IPS-15b (cell line): ENCODE measurements at regions not wholly inside any gene's neighbourhood (a gene's known extent, or its start where the extent isn't known, plus 50 kb on each side); places are given as distances from the start of the nearest gene placed in this dataset.
"Not testable (repeated sequence)": the region's sequence is repeated elsewhere in the genome, so short reads cannot be mapped to it uniquely, and the experiment has no call there.

ENCODE experiments used
- H3K27me3 ChIP-seq: one replicate; pipeline ENCODE4 v1.6.1; 2013; ENCODE audit warnings: low read length; ENCODE audit not compliant: control insufficient read depth, insufficient read depth
- H3K36me3 ChIP-seq: one replicate; pipeline ENCODE4 v1.6.1; 2013; ENCODE audit warnings: low read length; ENCODE audit not compliant: control insufficient read depth, insufficient read depth
- H3K4me1 ChIP-seq: one replicate; pipeline ENCODE4 v1.6.1; 2013; ENCODE audit warnings: mild to moderate bottlenecking, low read length; ENCODE audit not compliant: control insufficient read depth, insufficient read depth
- H3K4me3 ChIP-seq: one replicate; pipeline ENCODE4 v1.5.1; 2013; ENCODE audit warnings: low read depth, low read length
- H3K9ac ChIP-seq: one replicate; pipeline ENCODE4 v1.6.1; 2013; ENCODE audit warnings: low read depth, mild to moderate bottlenecking, low read length
- H3K9me3 ChIP-seq: one replicate; pipeline ENCODE4 v1.6.1; 2013; ENCODE audit warnings: mild to moderate bottlenecking, low read length; ENCODE audit not compliant: control insufficient read depth, insufficient read depth

DNA sequence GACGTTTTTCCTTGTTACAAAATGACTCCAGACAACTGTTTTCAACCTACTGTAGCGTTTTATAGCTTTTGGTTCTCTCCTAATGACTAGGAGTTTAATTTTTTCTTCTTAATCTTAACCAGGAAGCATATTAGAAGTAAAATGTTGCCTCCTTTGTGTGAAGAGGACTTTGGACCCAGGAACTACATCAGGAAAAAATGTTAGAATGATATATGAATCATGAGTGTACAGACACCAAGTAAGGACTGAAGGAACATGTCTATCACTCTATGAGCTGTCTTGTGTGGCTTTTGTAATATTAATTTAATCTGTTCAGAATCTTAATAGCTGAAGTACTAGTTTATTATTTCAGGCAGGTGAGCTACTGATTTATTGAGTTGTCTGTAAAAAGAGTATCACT lies 71.0 kb upstream of the MARCKS start:
- H3K4me3 ChIP-seq, result no peak overlapping the region
- H3K4me1 ChIP-seq, result no peaks in the 10 kb centered on the region
- no peak overlapping the region for H3K9ac ChIP-seq
- H3K9me3 ChIP-seq, result no peaks in the 10 kb centered on the region
- no peaks in the 10 kb centered on the region for H3K27me3 ChIP-seq
- no peaks in the 10 kb centered on the region for H3K36me3 ChIP-seq

DNA sequence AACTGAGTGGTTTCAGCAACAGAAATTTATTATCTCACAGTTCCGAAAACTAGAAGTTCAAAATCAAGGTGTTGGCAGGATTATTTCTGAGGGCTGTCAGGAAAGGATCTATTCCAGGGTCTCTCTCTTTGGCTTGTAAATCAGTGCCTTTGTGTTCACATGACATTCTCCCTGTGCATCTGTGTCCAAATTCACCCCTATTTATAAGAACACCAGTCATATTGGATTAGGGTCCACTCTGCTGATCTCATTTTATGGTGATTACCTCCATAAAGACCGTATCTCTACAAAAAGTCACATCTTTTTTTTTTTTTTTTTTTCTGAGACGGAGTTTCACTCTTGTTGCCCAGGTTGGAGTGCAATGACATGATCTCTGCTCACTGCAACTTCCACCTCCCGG lies 68.6 kb upstream of the MARCKS start:
- H3K36me3 ChIP-seq, result no peaks in the 10 kb centered on the region
- no peak overlapping the region for H3K9ac ChIP-seq
- H3K4me3 ChIP-seq, result no peak overlapping the region
- H3K27me3 ChIP-seq, result no peaks in the 10 kb centered on the region
- H3K9me3 ChIP-seq, result no peaks in the 10 kb centered on the region
- no peaks in the 10 kb centered on the region for H3K4me1 ChIP-seq

DNA sequence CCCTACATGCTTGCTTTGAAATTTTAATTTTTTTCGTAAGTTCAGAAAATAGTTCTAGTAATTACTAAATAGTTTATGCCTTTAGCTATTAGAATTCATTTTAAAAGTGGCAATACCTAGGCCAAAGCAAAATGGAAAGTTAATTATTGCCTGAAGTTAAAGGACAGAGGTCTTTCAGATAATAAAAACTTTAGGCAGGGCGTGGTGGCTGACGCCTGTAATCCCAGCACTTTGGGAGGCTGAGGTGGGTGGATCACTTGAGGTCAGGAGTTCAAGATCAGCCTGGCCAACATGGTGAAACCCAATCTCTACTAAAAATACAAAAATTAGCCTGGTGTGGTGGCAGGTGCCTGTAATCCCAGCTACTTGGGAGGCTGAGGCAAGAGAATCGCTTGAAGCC lies 65.9 kb upstream of the MARCKS start:
- not testable (repeated sequence) for H3K36me3 ChIP-seq, H3K4me1 ChIP-seq, H3K4me3 ChIP-seq, H3K27me3 ChIP-seq, H3K9me3 ChIP-seq, H3K9ac ChIP-seq

DNA sequence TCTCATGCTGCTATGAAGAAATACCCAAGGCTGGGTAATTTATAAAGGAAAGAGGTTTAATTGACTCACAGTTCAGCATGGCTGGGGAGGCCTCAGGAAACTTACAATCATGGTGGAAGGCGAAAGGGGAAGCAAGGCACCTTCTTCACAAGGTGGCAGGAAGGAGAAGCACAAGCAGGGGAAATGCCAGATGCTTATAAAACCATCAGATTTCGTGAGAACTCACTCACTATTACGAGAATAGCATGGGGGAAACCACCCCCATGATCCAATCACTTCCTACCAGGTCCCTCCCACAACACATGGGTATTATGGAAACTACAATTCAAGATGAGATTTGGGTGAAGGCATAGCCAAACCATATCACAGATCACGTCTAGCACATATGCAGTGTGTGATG lies 61.8 kb upstream of the MARCKS start:
- not testable (repeated sequence) for H3K4me1 ChIP-seq, H3K36me3 ChIP-seq, H3K9me3 ChIP-seq, H3K4me3 ChIP-seq, H3K27me3 ChIP-seq, H3K9ac ChIP-seq

DNA sequence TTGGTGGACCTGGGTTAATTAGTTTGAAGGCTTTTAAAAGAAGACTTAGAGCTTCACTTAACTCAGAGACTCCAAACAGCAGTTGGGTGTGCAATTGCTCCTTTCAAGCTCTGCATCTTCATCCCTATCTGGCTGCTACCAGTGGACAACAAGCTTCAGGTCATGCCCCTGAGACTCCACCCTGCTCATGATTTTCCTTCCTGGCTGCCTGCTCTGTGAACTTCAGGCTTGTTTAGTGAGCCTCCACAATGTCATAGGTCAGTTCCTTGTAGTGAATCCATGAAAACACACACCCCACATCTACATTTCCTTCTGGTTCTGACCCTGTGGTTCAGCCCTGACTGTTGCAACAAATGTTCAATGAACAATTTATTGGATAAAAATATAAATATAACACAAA lies 61.1 kb upstream of the MARCKS start:
- H3K4me1 ChIP-seq, result no peaks in the 10 kb centered on the region
- H3K4me3 ChIP-seq, result no peak overlapping the region
- no peaks in the 10 kb centered on the region for H3K9me3 ChIP-seq
- H3K36me3 ChIP-seq, result no peaks in the 10 kb centered on the region
- no peaks in the 10 kb centered on the region for H3K27me3 ChIP-seq
- no peak overlapping the region for H3K9ac ChIP-seq

DNA sequence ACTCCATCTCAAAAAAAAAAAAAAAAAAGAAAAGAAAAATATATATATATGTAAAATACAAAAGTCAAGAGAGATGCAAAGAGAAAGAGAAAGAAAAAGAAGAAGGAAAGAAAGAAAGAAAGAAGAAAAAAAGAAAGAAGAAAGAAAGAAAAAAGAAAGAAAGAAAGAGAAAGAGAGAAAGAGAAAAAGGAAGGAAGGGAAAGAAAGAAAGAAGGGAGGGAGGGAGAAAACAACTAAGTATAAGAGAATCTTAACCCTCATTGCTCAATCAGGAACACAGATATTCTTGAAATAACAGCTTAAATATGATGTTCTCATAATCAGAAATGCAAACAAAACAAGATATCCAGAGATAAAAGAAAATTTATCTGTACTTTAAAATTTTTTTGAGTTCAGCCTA lies 54.4 kb upstream of the MARCKS start:
- H3K27me3 ChIP-seq, result no peaks in the 10 kb centered on the region
- no peaks in the 10 kb centered on the region for H3K9me3 ChIP-seq
- no peaks in the 10 kb centered on the region for H3K36me3 ChIP-seq
- H3K4me3 ChIP-seq, result no peak overlapping the region
- H3K9ac ChIP-seq, result no peak overlapping the region
- H3K4me1 ChIP-seq, result no peaks in the 10 kb centered on the region

DNA sequence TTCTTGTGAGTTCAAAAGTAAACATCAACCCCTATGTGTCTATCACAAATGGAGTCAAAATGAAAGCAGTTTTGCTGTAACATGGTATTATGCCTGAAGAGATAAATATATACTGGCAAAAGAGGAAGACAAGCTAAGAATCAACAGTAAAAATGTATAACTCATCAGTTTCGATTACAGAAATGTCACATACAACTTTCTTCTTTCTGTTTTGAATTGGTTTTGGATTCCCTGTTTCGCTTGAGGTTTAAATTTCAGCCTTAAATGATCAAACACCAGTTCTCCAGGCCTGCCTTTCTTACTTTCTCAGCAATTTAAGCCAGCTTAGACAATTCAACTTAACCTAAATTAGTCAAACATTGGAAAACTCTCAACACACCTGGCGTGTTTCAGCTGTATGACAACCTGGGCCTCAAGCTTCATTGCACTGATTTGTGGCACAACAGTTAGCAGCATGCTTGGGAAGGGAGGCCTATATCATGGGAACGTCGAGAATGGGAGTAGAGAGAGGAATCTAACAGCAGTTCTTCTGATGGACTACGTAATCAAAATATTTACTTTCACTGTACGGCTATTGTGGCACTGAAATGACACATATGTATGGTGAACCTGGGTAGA lies 51.9 kb upstream of the MARCKS start:
- Histone ChIP-seq H3K27me3 (no peaks in the 10 kb centered on the region), H3K36me3 (no peaks in the 10 kb centered on the region), H3K9me3 (no peaks in the 10 kb centered on the region), H3K4me3 (no peak overlapping the region), H3K4me1 (no peaks in the 10 kb centered on the region), H3K9ac (no peak overlapping the region)

DNA sequence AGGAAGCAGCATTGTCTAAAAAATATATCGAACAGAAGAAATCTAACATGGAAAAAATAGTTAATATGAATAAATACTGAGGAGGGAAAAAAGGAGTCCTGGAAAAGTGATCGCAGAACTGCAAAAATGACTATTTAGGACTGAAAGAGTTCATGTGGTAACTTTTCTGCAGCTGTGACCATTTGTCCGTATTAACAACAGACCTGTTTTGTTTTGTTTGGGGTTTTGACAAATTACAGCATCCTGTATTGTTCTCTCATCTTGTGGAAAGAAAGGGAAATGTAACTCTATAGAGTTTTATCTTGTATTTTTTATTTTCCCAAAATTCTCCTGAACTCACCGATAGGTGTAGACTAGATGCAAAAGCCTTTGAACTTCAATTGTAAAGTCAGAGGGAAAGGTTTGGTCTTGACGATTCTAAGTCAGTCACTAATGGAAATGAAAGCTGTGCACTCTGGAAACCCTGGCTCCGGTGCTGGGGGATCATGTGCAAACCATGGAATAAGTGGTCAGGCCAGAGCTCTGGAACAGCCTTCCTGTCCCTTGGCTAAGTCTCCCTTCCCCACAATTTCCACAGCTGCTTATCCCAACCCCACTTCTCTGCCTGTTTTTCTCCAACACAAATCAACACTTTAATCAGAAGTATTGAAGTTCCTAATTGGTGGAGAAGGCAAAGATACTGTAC lies 51.2 kb upstream of the MARCKS start:
- no peaks in the 10 kb centered on the region for H3K4me1 ChIP-seq

More for the DNA sequence above, 51.2 kb upstream of the MARCKS start:
- no peak overlapping the region for H3K9ac ChIP-seq
- H3K27me3 ChIP-seq, result no peaks in the 10 kb centered on the region
- H3K4me3 ChIP-seq, result no peak overlapping the region
- H3K9me3 ChIP-seq, result no peaks in the 10 kb centered on the region
- H3K36me3 ChIP-seq, result no peaks in the 10 kb centered on the region
